Right lobe of liver (tissue), 6 donors: ENCODE measurements at regions not wholly inside any gene's neighbourhood (a gene's known extent, or its start where the extent isn't known, plus 50 kb on each side); places are given as distances from the start of the nearest gene placed in this dataset.

Experiments
- ATAC-seq, 4 donors: fragments of 200-7000 bp; cut with Tn5 transposase; one replicate each; pipeline ENCODE4 v1.9.1; 2020; ENCODE audit warnings: mild to moderate bottlenecking in 4 of 4, moderate library complexity in 4 of 4
- DNase-seq, 3 donors: peaks; one replicate each; pipeline ENCODE4 v3.0.0-alpha.2; 2020
- H3K27ac ChIP-seq, 3 donors: fragments of 200-600 bp; one replicate each; pipeline ENCODE4 v1.8.0; 2022
- H3K27me3 ChIP-seq, 2 donors: fragments of 200-600 bp; one replicate each; pipeline ENCODE4 v1.8.0; 2022
- H3K36me3 ChIP-seq, 4 donors: fragments of 200-600 bp; sonication (generic) in 1 of 4; one replicate each; pipeline versions ENCODE4 v1.5.1 to v1.8.0; 2017 to 2022; ENCODE audit warnings: control low read depth in 1 of 4
- H3K4me1 ChIP-seq, 4 donors: fragments of 200-600 bp; sonication (generic) in 1 of 4; one replicate each; pipeline versions ENCODE4 v1.5.1 to v1.8.0; 2017 to 2022; ENCODE audit warnings: control low read depth in 1 of 4
- H3K4me3 ChIP-seq, 3 donors: fragments of 200-600 bp; one replicate each; pipeline ENCODE4 v1.8.0; 2022
- H3K9me3 ChIP-seq, 4 donors: fragments of 200-600 bp; sonication (generic) in 1 of 4; one replicate each; pipeline versions ENCODE4 v1.5.1 to v1.8.0; 2017 to 2022; ENCODE audit warnings: control low read depth in 1 of 4
- CTCF ChIP-seq, 4 donors: fragments of 200-600 bp in 3 of 4; fragments of 450-650 bp in 1 of 4; IDR thresholded peaks; one replicate each; pipeline versions ENCODE4 v1.5.1 to v1.8.0; 2016 to 2022; ENCODE audit warnings: antibody characterized with exemption in 4 of 4, mild to moderate bottlenecking in 2 of 4
- POLR2A ChIP-seq: fragments of 450-650 bp; IDR thresholded peaks from one replicate; pipeline ENCODE4 v1.6.1; 2017; ENCODE audit warnings: antibody characterized with exemption, mild to moderate bottlenecking
- WGBS: methylation state at CpG from one replicate; pipeline ENCODE4 v1.1.6; 2018; ENCODE audit warnings: low coverage, low lambda C conversion rate; ENCODE audit not compliant: insufficient coverage; ENCODE audit errors: missing lambda C conversion rate; 5-methylcytosine and 5-hydroxymethylcytosine counted together
- intact Hi-C, 2 donors: fragments of 100-400 bp; cut with DNase I; formaldehyde crosslinking; loops; one replicate each; pipeline versions ENCODE4 v1.11.2 to v1.14.1; 2022
- donor health status: DM: no; HTN: yes; CAD: no.
- donor health status: DM: no; HTN: no; CAD: no.
- donor health status: DM: no; HTN: no; CAD: no.
- donor health status: DM: no; HTN: yes; CAD: no.
- donor health status: DM: no; HTN: yes; CAD: no.

- no peak for DNase-seq
- H3K27me3 ChIP-seq: no peaks in the 10 kb centered on the region
- H3K36me3 ChIP-seq: no peaks in the 10 kb centered on the region
- H3K27ac ChIP-seq: no peak overlapping the region
- ATAC-seq: no peak
- H3K4me3 ChIP-seq: no peak overlapping the region
- intact Hi-C loops: no loop called here
- H3K9me3 ChIP-seq: no peaks in the 10 kb centered on the region
- WGBS: 93% methylated on average over 3 of the region's 3 CpGs
- no peaks in the 10 kb centered on the region for H3K4me1 ChIP-seq
- TF ChIP-seq CTCF (IDR thresholded peaks at IDR 0.05) (no peak), POLR2A (no peak)
Measured at GRCh38 chr2:236765478-236765877, 195.9 kb downstream of the ACKR3 start.

DNA sequence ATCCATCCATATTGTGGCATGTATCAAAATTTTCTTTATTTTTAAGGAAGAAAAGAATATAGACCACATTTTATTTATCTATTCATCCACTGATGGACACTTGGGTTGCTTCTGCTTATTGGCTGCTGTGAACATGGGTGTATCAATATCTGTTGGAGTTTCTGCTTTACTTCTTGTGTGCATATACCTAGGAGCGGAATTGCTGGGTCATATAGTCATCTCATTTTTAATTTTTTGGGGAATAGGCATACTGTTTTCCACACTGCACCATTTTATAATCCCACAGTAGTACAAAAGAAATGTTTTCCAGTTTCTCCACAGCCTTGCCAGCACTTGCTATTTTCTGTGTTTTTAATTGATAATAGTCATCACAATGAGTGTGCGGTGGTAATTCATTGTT is 197.2 kb downstream of the ACKR3 start:
- TF ChIP-seq POLR2A (no peak), CTCF (IDR thresholded peaks at IDR 0.05) (no peak)

GRCh38 chr2:236767941-236768340 is 198.3 kb downstream of the ACKR3 start:
- intact Hi-C loops: no loop called here
- no peaks in the 10 kb centered on the region for H3K36me3 ChIP-seq
- TF ChIP-seq POLR2A (no peak), CTCF (IDR thresholded peaks at IDR 0.05) (no peak)
- ATAC-seq (no peak), DNase-seq (no peak)
- H3K9me3 ChIP-seq: no peaks in the 10 kb centered on the region
- H3K27ac ChIP-seq: no peak overlapping the region
- no peaks in the 10 kb centered on the region for H3K27me3 ChIP-seq
- H3K4me1 ChIP-seq: no peaks in the 10 kb centered on the region
- no peak overlapping the region for H3K4me3 ChIP-seq
- no CpG with 5 or more reads among the region's 7 CpGs for WGBS

More for the DNA sequence above, 197.2 kb downstream of the ACKR3 start:
- Histone ChIP-seq H3K4me1 (no peaks in the 10 kb centered on the region), H3K9me3 (no peaks in the 10 kb centered on the region), H3K4me3 (no peak overlapping the region), H3K36me3 (no peaks in the 10 kb centered on the region), H3K27me3 (no peaks in the 10 kb centered on the region), H3K27ac (no peak overlapping the region)
- ATAC-seq: no peak
- 100% methylated on average over 2 of the region's 2 CpGs for WGBS
- DNase-seq: no peak
- intact Hi-C loops: no loop called here

GRCh38 chr2:236768393-236769140 is 198.9 kb downstream of the ACKR3 start:
- TF ChIP-seq POLR2A: no peak
- no peak for TF ChIP-seq CTCF (IDR thresholded peaks at IDR 0.05)
- H3K27me3 ChIP-seq: no peaks in the 10 kb centered on the region
- ATAC-seq: no peak
- H3K9me3 ChIP-seq: no peaks in the 10 kb centered on the region
- no peak for DNase-seq
- intact Hi-C loops: no loop called here
- WGBS: 80% methylated on average over 2 of the region's 4 CpGs
- H3K4me3 ChIP-seq: no peak overlapping the region
- no peaks in the 10 kb centered on the region for H3K36me3 ChIP-seq
- no peak overlapping the region for H3K27ac ChIP-seq
- no peaks in the 10 kb centered on the region for H3K4me1 ChIP-seq
